GM19455 (cell line): ENCODE measurements at regions not wholly inside any gene's neighbourhood (a gene's known extent, or its start where the extent isn't known, plus 50 kb on each side); places are given as distances from the start of the nearest gene placed in this dataset.
"Not testable (repeated sequence)": the region's sequence is repeated elsewhere in the genome, so short reads cannot be mapped to it uniquely, and the experiment has no call there.

Source experiments
- ATAC-seq: cut with Tn5 transposase; IDR thresholded peaks from one replicate; pipeline ENCODE4 v1.9.1; 2021; ENCODE audit not compliant: unreplicated experiment

GRCh38 chr5:166788050-166788449 is 1503.4 kb upstream of the WWC1 start:
- ATAC-seq, result no peak

- ATAC-seq, result no peak
These were observed 1495.7 kb upstream of the WWC1 start for GRCh38 chr5:166795756-166796155.

GRCh38 chr5:166803058-166803457 is 1488.4 kb upstream of the WWC1 start:
- no peak for ATAC-seq

- ATAC-seq, result not testable (repeated sequence)
These were observed 1487.2 kb upstream of the WWC1 start for GRCh38 chr5:166804223-166804622.

- not testable (repeated sequence) for ATAC-seq
These were observed 1486.8 kb upstream of the WWC1 start for GRCh38 chr5:166804693-166805092.

GRCh38 chr5:166810093-166810658 is 1481.3 kb upstream of the WWC1 start:
- ATAC-seq, result not testable (repeated sequence)

- ATAC-seq, result no peak
These were observed 1480.7 kb upstream of the WWC1 start for GRCh38 chr5:166810721-166811120.

GRCh38 chr5:166823360-166823759 is 1468.1 kb upstream of the WWC1 start:
- no peak for ATAC-seq

- ATAC-seq, result no peak
These were observed 1457.2 kb upstream of the WWC1 start for GRCh38 chr5:166834246-166834645.

- ATAC-seq, result no peak
These were observed 1446.4 kb upstream of the WWC1 start for GRCh38 chr5:166845044-166845443.

GRCh38 chr5:166856791-166857190 is 1434.7 kb upstream of the WWC1 start:
- ATAC-seq, result no peak

- no peak for ATAC-seq
These were observed 1431.0 kb upstream of the WWC1 start for GRCh38 chr5:166860426-166860825.

GRCh38 chr5:166862581-166862980 is 1428.9 kb upstream of the WWC1 start:
- no peak for ATAC-seq

GRCh38 chr5:166865206-166865605 is 1426.2 kb upstream of the WWC1 start:
- ATAC-seq, result no peak

GRCh38 chr5:166880456-166880855 is 1411.0 kb upstream of the WWC1 start:
- no peak for ATAC-seq

GRCh38 chr5:166881802-166882201 is 1409.6 kb upstream of the WWC1 start:
- no peak for ATAC-seq

GRCh38 chr5:166883016-166883415 is 1408.4 kb upstream of the WWC1 start:
- no peak for ATAC-seq

- no peak for ATAC-seq
These were observed 1393.3 kb upstream of the WWC1 start for GRCh38 chr5:166898166-166898565.

GRCh38 chr5:166899343-166899742 is 1392.1 kb upstream of the WWC1 start:
- no peak for ATAC-seq

- no peak for ATAC-seq
These were observed 1386.9 kb upstream of the WWC1 start for GRCh38 chr5:166904571-166904970.

GRCh38 chr5:166906991-166907713 is 1384.3 kb upstream of the WWC1 start:
- no peak for ATAC-seq

- no peak for ATAC-seq
These were observed 1382.4 kb upstream of the WWC1 start for GRCh38 chr5:166909040-166909439.

- ATAC-seq, result no peak
These were observed 1381.5 kb upstream of the WWC1 start for GRCh38 chr5:166909926-166910325.
